PC-3 (cell line): ENCODE measurements at regions not wholly inside any gene's neighbourhood (a gene's known extent, or its start where the extent isn't known, plus 50 kb on each side); places are given as distances from the start of the nearest gene placed in this dataset.

Experiments used
- ATAC-seq: fragments of 200-7000 bp; cut with Tn5 transposase; 2 replicates; pipeline ENCODE4 v1.9.1; 2020; ENCODE audit warnings: mild to moderate bottlenecking, moderate library complexity
- BruUV-seq: library from RNA; stranded (reverse); fragments of 400-500 nt; replicated peaks from 2 replicates; lab custom pipeline; 2021; lab: Mats Ljungman, UMichigan
- CTCF ChIA-PET: fragments of 300-600 bp; sonication (Branson Sonifier 250); formaldehyde crosslinking; loops from one replicate; lab custom pipeline; 2022; ENCODE audit warnings: antibody characterized with exemption; lab: Charles Lee
- POLR2A ChIA-PET: fragments of 300-600 bp; sonication (Branson Sonifier 250); formaldehyde crosslinking; loops from one replicate; lab custom pipeline; 2022; ENCODE audit warnings: antibody characterized with exemption; ENCODE audit not compliant: unreplicated experiment; lab: Charles Lee
- DNase-seq: peaks from one replicate; pipeline ENCODE4 v3.0.0-alpha.2; 2015
- H2AFZ ChIP-seq: fragments of 300-600 bp; sonication (generic); 2 replicates; pipeline ENCODE4 v1.6.0; 2016; ENCODE audit warnings: antibody characterized with exemption, low read length
- H3F3A ChIP-seq: fragments of 300-600 bp; sonication (generic); one replicate; pipeline ENCODE4 v1.6.0; 2017; ENCODE audit warnings: antibody characterized with exemption, low read length, control low read depth, mild to moderate bottlenecking; ENCODE audit not compliant: unreplicated experiment
- H3K27ac ChIP-seq: fragments of 300-600 bp; sonication (generic); 2 replicates; pipeline ENCODE4 v1.5.1; 2016; ENCODE audit warnings: mild to moderate bottlenecking, low read length
- H3K27me3 ChIP-seq: fragments of 300-600 bp; sonication (generic); 2 replicates; pipeline ENCODE4 v1.6.1; 2016; ENCODE audit warnings: low read length, mixed read lengths
- H3K36me3 ChIP-seq: fragments of 300-600 bp; sonication (generic); 2 replicates; pipeline ENCODE4 v1.6.1; 2016; ENCODE audit warnings: low read depth, mixed run types, low read length, mixed read lengths
- H3K4me1 ChIP-seq: fragments of 300-600 bp; sonication (generic); 2 replicates; pipeline ENCODE4 v1.5.1; 2016; ENCODE audit warnings: low read length; ENCODE audit not compliant: insufficient read depth
- H3K4me2 ChIP-seq: fragments of 300-600 bp; sonication (generic); 2 replicates; pipeline ENCODE4 v1.6.0; 2016; ENCODE audit warnings: low read length
- H3K4me3 ChIP-seq: fragments of 300-600 bp; sonication (generic); 2 replicates; pipeline ENCODE4 v1.5.1; 2016; ENCODE audit warnings: mild to moderate bottlenecking, low read length, mixed read lengths
- H3K79me2 ChIP-seq: fragments of 300-600 bp; sonication (generic); 2 replicates; pipeline ENCODE4 v1.6.1; 2017; ENCODE audit warnings: low read length, mixed read lengths
- H3K9ac ChIP-seq: fragments of 300-600 bp; sonication (generic); 2 replicates; pipeline ENCODE4 v1.6.0; 2016; ENCODE audit warnings: mild to moderate bottlenecking, low read length
- H3K9me2 ChIP-seq: fragments of 300-600 bp; sonication (generic); replicated peaks from 2 replicates; pipeline ENCODE4 v1.6.1; 2016; ENCODE audit warnings: mixed run types, low read length, mixed read lengths
- H3K9me3 ChIP-seq: fragments of 300-600 bp; sonication (generic); 2 replicates; pipeline ENCODE4 v1.6.1; 2016; ENCODE audit warnings: low read length, mixed read lengths
- H4K20me1 ChIP-seq: fragments of 300-600 bp; sonication (generic); 2 replicates; pipeline ENCODE4 v1.6.1; 2016; ENCODE audit warnings: low read length, mixed read lengths
- CTCF ChIP-seq: fragments of 300-600 bp; sonication (generic); conservative IDR thresholded peaks from 2 replicates; pipeline ENCODE4 v1.5.1; 2017; ENCODE audit warnings: antibody characterized with exemption, low read depth, mild to moderate bottlenecking, low read length
- EZH2 ChIP-seq: fragments of 300-600 bp; sonication (generic); IDR thresholded peaks from one replicate; pipeline ENCODE4 v1.6.1; 2017; ENCODE audit warnings: antibody characterized with exemption, mild to moderate bottlenecking, low read length; ENCODE audit not compliant: unreplicated experiment
- EZH2phosphoT487 ChIP-seq: fragments of 300-600 bp; sonication (generic); IDR thresholded peaks from 2 replicates; pipeline ENCODE4 v1.6.1; 2018; ENCODE audit warnings: mild to moderate bottlenecking, antibody characterized with exemption, low read length, borderline replicate concordance
- intact Hi-C: fragments of 100-400 bp; cut with micrococcal nuclease; formaldehyde crosslinking; loops from 2 replicates; pipeline ENCODE4 v1.9.0; 2023

- H3K4me2 ChIP-seq = no peak overlapping the region
- no peak overlapping the region for H3K4me3 ChIP-seq
- intact Hi-C loops = loop anchor here (10.0 kb wide), 1 partner anchor 408 kb away; the partner anchor contains the start of genes MECR and PTPRU
- ATAC-seq (no peak), DNase-seq (no peak)
- no peaks in the 10 kb centered on the region for H3K9me2 ChIP-seq
- H3K36me3 ChIP-seq = no peaks in the 10 kb centered on the region
- H3K9me3 ChIP-seq = no peaks in the 10 kb centered on the region
- ChIA-PET CTCF (no interaction called here), POLR2A (no interaction called here)
- H4K20me1 ChIP-seq = no peaks in the 10 kb centered on the region
- no peaks in the 10 kb centered on the region for H3F3A ChIP-seq
- TF ChIP-seq CTCF (no peak), EZH2 (no peak), EZH2phosphoT487 (no peak)
- no TSS peak for BruUV-seq
- H2AFZ ChIP-seq = no peak overlapping the region
- no peaks in the 10 kb centered on the region for H3K79me2 ChIP-seq
- no peak overlapping the region for H3K27ac ChIP-seq
- no peak overlapping the region for H3K9ac ChIP-seq
- H3K4me1 ChIP-seq = peaks cover 52% of the 10 kb centered on the region
- H3K27me3 ChIP-seq = no peaks in the 10 kb centered on the region
Observed at GRCh38 chr1:29643281-29643680, 407.0 kb downstream of the PTPRU start.

DNA sequence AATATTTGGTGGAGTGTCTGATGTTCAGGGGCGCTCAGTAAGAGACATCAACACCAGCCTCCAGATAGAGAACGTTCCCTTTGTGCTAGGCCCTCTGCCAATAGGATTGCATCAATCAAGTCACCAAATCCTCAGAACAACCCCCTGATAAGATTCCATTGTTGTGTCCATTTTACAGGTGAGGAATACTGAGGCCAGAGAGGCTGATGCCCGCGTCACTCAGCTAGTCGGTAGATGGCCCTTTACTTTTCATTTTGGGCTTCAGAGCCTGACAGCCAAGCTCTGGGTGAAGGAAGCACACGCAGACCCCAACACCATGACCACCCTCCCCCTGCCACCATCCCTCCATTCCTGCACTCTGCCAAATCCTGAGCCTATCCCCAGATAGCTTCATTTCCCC lies 406.2 kb downstream of the PTPRU start:
- H3K4me2 ChIP-seq = peak overlapping the region; percentile 7; the same call in 1 of the 2 replicates
- intact Hi-C loops = loop anchor here (10.0 kb wide), 1 partner anchor 408 kb away; the partner anchor contains the start of genes MECR and PTPRU
- no peaks in the 10 kb centered on the region for H3K27me3 ChIP-seq
- no peak overlapping the region for H3K9ac ChIP-seq
- H2AFZ ChIP-seq = no peak overlapping the region
- ChIA-PET CTCF (no interaction called here), POLR2A (interaction anchor here (0.7 kb wide), 1 partner anchor 54 kb away, joined by 3 read pairs; no protein-coding TSS in a partner anchor)
- H3F3A ChIP-seq = no peaks in the 10 kb centered on the region
- ATAC-seq (no peak), DNase-seq (no peak)
- no peaks in the 10 kb centered on the region for H4K20me1 ChIP-seq
- H3K27ac ChIP-seq = no peak overlapping the region
- TF ChIP-seq CTCF = no peak
- no peak for TF ChIP-seq EZH2
- no peak for TF ChIP-seq EZH2phosphoT487
- no peak overlapping the region for H3K4me3 ChIP-seq
- no peaks in the 10 kb centered on the region for H3K9me2 ChIP-seq
- H3K36me3 ChIP-seq = no peaks in the 10 kb centered on the region
- H3K4me1 ChIP-seq = peaks cover 47% of the 10 kb centered on the region
- H3K9me3 ChIP-seq = no peaks in the 10 kb centered on the region
- H3K79me2 ChIP-seq = no peaks in the 10 kb centered on the region
- BruUV-seq = no TSS peak

DNA sequence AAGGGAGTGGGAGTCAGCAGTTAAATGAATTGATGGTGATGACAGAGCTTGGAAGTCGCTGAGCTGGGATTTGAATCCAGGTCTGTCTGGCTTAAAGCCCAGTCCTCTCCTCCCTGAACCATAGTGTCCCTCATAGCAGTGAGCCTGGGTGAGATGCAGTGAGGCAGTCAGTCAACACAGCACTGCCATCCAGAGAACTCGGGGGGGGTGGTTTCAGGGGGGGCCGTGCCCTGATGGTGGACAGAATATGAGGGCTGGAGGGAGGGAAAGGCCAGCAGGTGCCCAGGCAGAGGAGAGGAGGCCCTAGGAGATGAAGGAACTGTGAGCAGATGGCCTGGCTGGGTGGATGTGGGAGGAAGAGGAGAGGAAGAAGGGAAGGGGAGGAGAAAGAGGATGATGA lies 405.6 kb downstream of the PTPRU start:
- H3K4me3 ChIP-seq = no peak overlapping the region
- H3K9me2 ChIP-seq = no peaks in the 10 kb centered on the region
- H3K4me1 ChIP-seq = peaks cover 45% of the 10 kb centered on the region
- peak overlapping the region; percentile 7; the same call in 1 of the 2 replicates for H3K4me2 ChIP-seq
- ChIA-PET CTCF (no interaction called here), POLR2A (interaction anchor here (0.7 kb wide), 1 partner anchor 53 kb away, joined by 3 read pairs; no protein-coding TSS in a partner anchor)
- intact Hi-C loops = loop anchor here (10.0 kb wide), 1 partner anchor 407 kb away; the partner anchor contains the start of genes MECR and PTPRU
- H3K27me3 ChIP-seq = no peaks in the 10 kb centered on the region
- no peaks in the 10 kb centered on the region for H4K20me1 ChIP-seq
- DNase-seq (no peak), ATAC-seq (no peak)
- no TSS peak for BruUV-seq
- H3F3A ChIP-seq = no peaks in the 10 kb centered on the region
- no peak overlapping the region for H3K9ac ChIP-seq
- no peaks in the 10 kb centered on the region for H3K9me3 ChIP-seq
- H3K36me3 ChIP-seq = no peaks in the 10 kb centered on the region
- H2AFZ ChIP-seq = no peak overlapping the region
- H3K79me2 ChIP-seq = no peaks in the 10 kb centered on the region
- H3K27ac ChIP-seq = no peak overlapping the region
- TF ChIP-seq EZH2phosphoT487 (no peak), CTCF (no peak), EZH2 (no peak)
